HEK293 (cell line): ENCODE measurements at regions not wholly inside any gene's neighbourhood (a gene's known extent, or its start where the extent isn't known, plus 50 kb on each side); places are given as distances from the start of the nearest gene placed in this dataset.
A peak's percentile ranks its signal among the peaks of the same experiment; 100 is the strongest.

Source experiments
- CTCF ChIA-PET: fragments of 350-600 bp; formaldehyde crosslinking; extraction: SDS; loops from one replicate; lab custom pipeline; 2021; ENCODE audit warnings: antibody characterized with exemption; lab: Yijun Ruan, JAX
- POLR2A ChIA-PET: fragments of 300-600 bp; formaldehyde crosslinking; extraction: SDS; loops from one replicate; lab custom pipeline; 2020; ENCODE audit warnings: antibody characterized with exemption, inconsistent platforms; lab: Yijun Ruan, JAX
- H3K27ac ChIP-seq: fragments of 200-500 bp; sonication (Bioruptor generic); 2 replicates; pipeline ENCODE4 v1.5.1; 2014; ENCODE audit warnings: low read depth, low read length, control low read depth, inconsistent platforms; ENCODE audit errors: extremely low read depth
- H3K36me3 ChIP-seq, 2 experiments: fragments of 200-500 bp in 1 of 2; sonication (Bioruptor generic) in 1 of 2; 1 replicate in 1 of 2; 2 replicates in 1 of 2; pipeline ENCODE4 v1.5.1; 2014 to 2017; ENCODE audit warnings: inconsistent platforms in 2 of 2, low read length in 2 of 2; ENCODE audit not compliant: control insufficient read depth in 2 of 2, insufficient read depth in 1 of 2
- H3K4me1 ChIP-seq: fragments of 200-500 bp; sonication (Bioruptor generic); 2 replicates; pipeline ENCODE4 v1.5.1; 2014; ENCODE audit warnings: mild to moderate bottlenecking, low read length, inconsistent platforms; ENCODE audit not compliant: control insufficient read depth, insufficient read depth
- H3K4me3 ChIP-seq: 2 replicates; pipeline ENCODE4 v1.5.1; 2011; ENCODE audit warnings: low read depth, mild to moderate bottlenecking, control low read depth, low read length, moderate library complexity
- H3K9me3 ChIP-seq: fragments of 200-500 bp; sonication (Bioruptor generic); 2 replicates; pipeline ENCODE4 v1.5.1; 2014; ENCODE audit warnings: low read depth, low read length, inconsistent platforms; ENCODE audit not compliant: control insufficient read depth, insufficient read depth
- BCL11B ChIP-seq: fragments of 450-650 bp; formaldehyde crosslinking; IDR thresholded peaks from 2 replicates; pipeline ENCODE4 v1.5.1; 2016; ENCODE audit warnings: low read depth, missing biosample characterization, missing genetic modification characterization
- KLF1 ChIP-seq: fragments of 450-650 bp; formaldehyde crosslinking; IDR thresholded peaks from 2 replicates; pipeline ENCODE4 v1.5.1; 2016; ENCODE audit warnings: missing biosample characterization, missing genetic modification characterization
- OSR2 ChIP-seq: fragments of 450-650 bp; formaldehyde crosslinking; IDR thresholded peaks from 2 replicates; pipeline ENCODE4 v1.5.1; 2016; ENCODE audit warnings: missing biosample characterization, missing genetic modification characterization
- TRIM28 ChIP-seq: IDR thresholded peaks from 2 replicates; pipeline ENCODE4 v1.6.1; 2011; ENCODE audit warnings: low read length, control low read depth, borderline replicate concordance
- ZIC2 ChIP-seq: fragments of 450-650 bp; formaldehyde crosslinking; IDR thresholded peaks from 2 replicates; pipeline ENCODE4 v1.5.1; 2016; ENCODE audit warnings: missing biosample characterization, missing genetic modification characterization
- ZNF157 ChIP-seq: fragments of 450-650 bp; formaldehyde crosslinking; IDR thresholded peaks from 2 replicates; pipeline ENCODE4 v1.5.1; 2016; ENCODE audit warnings: missing biosample characterization, missing genetic modification characterization
- ZNF16 ChIP-seq: fragments of 450-650 bp; formaldehyde crosslinking; IDR thresholded peaks from 2 replicates; pipeline ENCODE4 v1.5.1; 2016; ENCODE audit warnings: low read depth, missing biosample characterization, missing genetic modification characterization
- ZNF292 ChIP-seq: fragments of 450-650 bp; formaldehyde crosslinking; IDR thresholded peaks from 2 replicates; pipeline ENCODE4 v1.5.1; 2016; ENCODE audit warnings: low read depth, missing biosample characterization, missing genetic modification characterization, borderline replicate concordance
- ZNF335 ChIP-seq: fragments of 450-650 bp; formaldehyde crosslinking; conservative IDR thresholded peaks from 2 replicates; pipeline ENCODE4 v1.5.1; 2016; ENCODE audit warnings: missing biosample characterization, missing genetic modification characterization
- ZNF529 ChIP-seq: fragments of 450-650 bp; formaldehyde crosslinking; IDR thresholded peaks from 2 replicates; pipeline ENCODE4 v1.5.1; 2017; ENCODE audit warnings: missing genetic modification characterization, missing biosample characterization; ENCODE audit not compliant: insufficient replicate concordance
- ZNF530 ChIP-seq: fragments of 450-650 bp; formaldehyde crosslinking; IDR thresholded peaks from 2 replicates; pipeline ENCODE4 v1.5.1; 2016; ENCODE audit warnings: low read depth, missing biosample characterization, missing genetic modification characterization
- ZNF571 ChIP-seq: fragments of 450-650 bp; formaldehyde crosslinking; IDR thresholded peaks from 2 replicates; pipeline ENCODE4 v1.5.0; 2017; ENCODE audit warnings: missing biosample characterization, missing genetic modification characterization
- ZNF660 ChIP-seq: fragments of 450-650 bp; IDR thresholded peaks from 2 replicates; pipeline ENCODE4 v1.5.1; 2018; ENCODE audit warnings: missing biosample characterization, mild to moderate bottlenecking, missing genetic modification characterization
- ZNF701 ChIP-seq: fragments of 450-650 bp; formaldehyde crosslinking; IDR thresholded peaks from 2 replicates; pipeline ENCODE4 v1.5.1; 2016; ENCODE audit warnings: missing biosample characterization, missing genetic modification characterization
- ZNF830 ChIP-seq: fragments of 450-650 bp; IDR thresholded peaks from 2 replicates; pipeline ENCODE4 v1.5.0; 2018; ENCODE audit warnings: missing biosample characterization, missing genetic modification characterization, low read depth, mild to moderate bottlenecking, moderate library complexity
- TF ChIP-seq, protein P1 (sequence below): fragments of 450-650 bp; formaldehyde crosslinking; IDR thresholded peaks from 2 replicates; pipeline ENCODE4 v1.5.1; 2016; ENCODE audit warnings: missing biosample characterization, missing genetic modification characterization, borderline replicate concordance
- TF ChIP-seq, protein P2 (sequence below): fragments of 450-650 bp; formaldehyde crosslinking; IDR thresholded peaks from 2 replicates; pipeline ENCODE4 v1.5.1; 2016; ENCODE audit warnings: missing biosample characterization, missing genetic modification characterization
- TF ChIP-seq, protein P3 (sequence below): fragments of 450-650 bp; formaldehyde crosslinking; conservative IDR thresholded peaks from 2 replicates; pipeline ENCODE4 v1.5.1; 2016; ENCODE audit warnings: low read depth, missing biosample characterization, missing genetic modification characterization

DNA sequence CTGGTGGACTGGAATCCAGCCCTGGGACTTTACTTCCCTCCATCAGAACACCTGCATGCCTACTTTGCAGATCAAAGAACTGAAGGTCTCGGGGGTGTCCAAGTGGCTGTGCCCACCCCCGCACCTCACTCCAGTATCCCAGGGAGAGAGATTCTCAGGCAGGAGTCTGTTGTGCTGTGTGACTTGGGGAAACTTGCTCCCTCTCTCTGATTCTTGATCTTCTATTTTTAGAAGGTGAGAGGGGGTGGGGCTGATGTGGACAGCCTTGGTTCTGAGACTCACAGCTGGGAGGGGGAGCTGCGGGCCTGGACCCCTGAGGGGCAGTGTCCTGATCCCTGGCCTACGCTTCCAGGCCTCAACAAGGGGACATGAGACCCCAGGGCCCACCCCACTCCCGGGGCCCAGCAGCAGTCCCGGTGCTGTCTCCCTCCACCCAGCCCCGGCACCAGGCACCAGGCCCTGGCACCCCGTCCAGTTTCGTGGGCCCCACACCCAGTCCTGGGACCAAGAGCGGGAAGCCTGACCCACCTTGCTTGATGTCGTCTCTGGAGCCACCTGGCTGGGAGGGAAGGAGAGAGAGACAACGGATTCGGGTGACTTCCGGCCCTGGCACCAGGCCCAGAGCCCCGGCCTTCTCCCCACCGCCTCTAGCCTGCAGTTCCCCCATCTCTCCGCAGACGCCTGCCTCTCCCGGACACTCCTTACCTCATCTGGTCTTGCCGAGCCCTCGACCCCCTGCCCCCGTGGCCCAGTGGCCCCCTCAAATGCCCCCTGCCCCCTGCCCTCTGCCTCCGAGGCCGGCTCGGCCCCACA, 74.0 kb upstream of the SPTLC1 start (continued):
- TF ChIP-seq ZNF701 (tag by site-specific recombination) (no peak), ZNF16 (tag by site-specific recombination) (no peak), OSR2 (tag by site-specific recombination) (no peak), ZNF571 (no peak), TRIM28 (no peak), ZNF529 (no peak), BCL11B (tag by site-specific recombination) (no peak), ZNF335 (tag by site-specific recombination) (no peak)
- TF ChIP-seq, protein P1, sequence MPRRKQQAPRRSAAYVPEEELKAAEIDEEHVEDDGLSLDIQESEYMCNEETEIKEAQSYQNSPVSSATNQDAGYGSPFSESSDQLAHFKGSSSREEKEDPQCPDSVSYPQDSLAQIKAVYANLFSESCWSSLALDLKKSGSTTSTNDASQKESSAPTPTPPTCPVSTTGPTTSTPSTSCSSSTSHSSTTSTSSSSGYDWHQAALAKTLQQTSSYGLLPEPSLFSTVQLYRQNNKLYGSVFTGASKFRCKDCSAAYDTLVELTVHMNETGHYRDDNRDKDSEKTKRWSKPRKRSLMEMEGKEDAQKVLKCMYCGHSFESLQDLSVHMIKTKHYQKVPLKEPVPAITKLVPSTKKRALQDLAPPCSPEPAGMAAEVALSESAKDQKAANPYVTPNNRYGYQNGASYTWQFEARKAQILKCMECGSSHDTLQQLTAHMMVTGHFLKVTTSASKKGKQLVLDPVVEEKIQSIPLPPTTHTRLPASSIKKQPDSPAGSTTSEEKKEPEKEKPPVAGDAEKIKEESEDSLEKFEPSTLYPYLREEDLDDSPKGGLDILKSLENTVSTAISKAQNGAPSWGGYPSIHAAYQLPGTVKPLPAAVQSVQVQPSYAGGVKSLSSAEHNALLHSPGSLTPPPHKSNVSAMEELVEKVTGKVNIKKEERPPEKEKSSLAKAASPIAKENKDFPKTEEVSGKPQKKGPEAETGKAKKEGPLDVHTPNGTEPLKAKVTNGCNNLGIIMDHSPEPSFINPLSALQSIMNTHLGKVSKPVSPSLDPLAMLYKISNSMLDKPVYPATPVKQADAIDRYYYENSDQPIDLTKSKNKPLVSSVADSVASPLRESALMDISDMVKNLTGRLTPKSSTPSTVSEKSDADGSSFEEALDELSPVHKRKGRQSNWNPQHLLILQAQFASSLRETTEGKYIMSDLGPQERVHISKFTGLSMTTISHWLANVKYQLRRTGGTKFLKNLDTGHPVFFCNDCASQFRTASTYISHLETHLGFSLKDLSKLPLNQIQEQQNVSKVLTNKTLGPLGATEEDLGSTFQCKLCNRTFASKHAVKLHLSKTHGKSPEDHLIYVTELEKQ (tag by site-specific recombination), result no peak

DNA sequence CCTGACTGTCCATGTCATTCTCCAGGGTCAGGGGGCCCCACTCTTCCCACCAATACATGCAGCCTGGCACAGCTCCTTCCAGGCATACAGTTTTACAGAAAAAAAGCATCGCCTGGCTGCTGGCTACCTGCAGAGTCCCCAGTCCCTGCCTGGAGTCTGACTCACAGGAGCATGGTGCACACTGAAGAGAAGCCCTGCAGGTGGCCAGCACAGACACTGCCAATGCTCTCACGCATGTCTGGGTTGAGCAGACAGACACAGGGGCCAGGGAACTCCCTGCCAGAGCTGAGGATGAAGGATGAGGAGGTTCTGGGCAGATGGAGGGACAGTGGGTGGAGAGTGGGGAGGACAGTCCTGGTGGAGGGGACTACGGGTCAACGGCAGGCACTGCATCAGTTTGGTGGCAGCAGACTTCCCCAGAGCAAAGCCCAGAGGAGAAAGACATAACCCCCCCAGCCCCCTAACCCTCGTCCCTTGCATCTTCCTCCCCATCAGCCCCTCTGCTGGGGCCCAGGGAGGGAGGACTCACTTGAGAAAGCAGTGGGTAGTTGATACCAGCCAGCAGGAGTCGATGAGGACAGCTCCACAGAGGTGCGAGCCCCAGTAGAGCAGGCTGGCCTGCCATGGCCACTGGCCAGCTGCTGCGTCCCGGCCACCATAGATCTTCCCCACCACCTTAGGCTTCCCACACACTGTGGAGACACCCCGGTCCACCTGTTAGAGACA, 72.9 kb upstream of the SPTLC1 start:
- Histone ChIP-seq H3K27ac (no peak overlapping the region), H3K4me3 (no peak overlapping the region), H3K9me3 (no peaks in the 10 kb centered on the region), H3K36me3 (no peaks in the 10 kb centered on the region), H3K4me1 (no peaks in the 10 kb centered on the region)
- ChIA-PET POLR2A (no interaction called here), CTCF (interaction anchor here (1.2 kb wide), 1 partner anchor 48 kb away, joined by 3 read pairs; no protein-coding TSS in a partner anchor)
- TF ChIP-seq ZIC2 (tag by site-specific recombination), result peak; percentile 88
- no peak for TF ChIP-seq ZNF292 (tag by site-specific recombination)
- TF ChIP-seq ZNF157 (tag by site-specific recombination), result no peak
- TF ChIP-seq KLF1 (tag by site-specific recombination), result no peak
- TF ChIP-seq, protein P2, sequence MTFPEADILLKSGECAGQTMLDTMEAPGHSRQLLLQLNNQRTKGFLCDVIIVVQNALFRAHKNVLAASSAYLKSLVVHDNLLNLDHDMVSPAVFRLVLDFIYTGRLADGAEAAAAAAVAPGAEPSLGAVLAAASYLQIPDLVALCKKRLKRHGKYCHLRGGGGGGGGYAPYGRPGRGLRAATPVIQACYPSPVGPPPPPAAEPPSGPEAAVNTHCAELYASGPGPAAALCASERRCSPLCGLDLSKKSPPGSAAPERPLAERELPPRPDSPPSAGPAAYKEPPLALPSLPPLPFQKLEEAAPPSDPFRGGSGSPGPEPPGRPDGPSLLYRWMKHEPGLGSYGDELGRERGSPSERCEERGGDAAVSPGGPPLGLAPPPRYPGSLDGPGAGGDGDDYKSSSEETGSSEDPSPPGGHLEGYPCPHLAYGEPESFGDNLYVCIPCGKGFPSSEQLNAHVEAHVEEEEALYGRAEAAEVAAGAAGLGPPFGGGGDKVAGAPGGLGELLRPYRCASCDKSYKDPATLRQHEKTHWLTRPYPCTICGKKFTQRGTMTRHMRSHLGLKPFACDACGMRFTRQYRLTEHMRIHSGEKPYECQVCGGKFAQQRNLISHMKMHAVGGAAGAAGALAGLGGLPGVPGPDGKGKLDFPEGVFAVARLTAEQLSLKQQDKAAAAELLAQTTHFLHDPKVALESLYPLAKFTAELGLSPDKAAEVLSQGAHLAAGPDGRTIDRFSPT (tag by site-specific recombination), result no peak

DNA sequence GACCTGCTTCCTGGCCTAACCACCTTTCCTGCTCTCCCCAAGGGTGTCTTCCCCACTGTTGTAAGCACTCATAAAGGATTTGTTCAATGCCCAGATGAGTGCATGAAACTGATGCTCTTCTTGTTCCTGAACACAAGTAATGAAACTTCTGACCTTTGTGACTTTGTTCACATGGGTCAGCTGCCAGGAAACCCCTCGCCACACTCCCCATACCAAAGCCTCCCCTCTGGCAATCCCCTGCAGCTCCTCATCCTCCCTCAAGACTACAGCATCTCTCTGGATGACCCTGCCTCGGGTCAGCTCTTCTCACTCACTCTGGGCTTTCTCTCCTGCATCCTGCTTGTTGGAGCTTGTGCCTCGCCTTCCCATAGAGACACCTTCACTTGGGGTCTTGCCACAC, 72.2 kb upstream of the SPTLC1 start:
- ChIA-PET POLR2A (no interaction called here), CTCF (interaction anchor here (1.2 to 1.5 kb wide), 2 partner anchors 26 to 47 kb away, joined by 3 to 4 read pairs; no protein-coding TSS in a partner anchor)
- no peaks in the 10 kb centered on the region for H3K9me3 ChIP-seq
- H3K4me1 ChIP-seq, result no peaks in the 10 kb centered on the region
- no peaks in the 10 kb centered on the region for H3K36me3 ChIP-seq
- no peak overlapping the region for H3K4me3 ChIP-seq
- H3K27ac ChIP-seq, result no peak overlapping the region
- no peak for TF ChIP-seq ZIC2 (tag by site-specific recombination)
- no peak for TF ChIP-seq ZNF830
- no peak for TF ChIP-seq ZNF660 (tag by site-specific recombination)
- TF ChIP-seq, protein P3, sequence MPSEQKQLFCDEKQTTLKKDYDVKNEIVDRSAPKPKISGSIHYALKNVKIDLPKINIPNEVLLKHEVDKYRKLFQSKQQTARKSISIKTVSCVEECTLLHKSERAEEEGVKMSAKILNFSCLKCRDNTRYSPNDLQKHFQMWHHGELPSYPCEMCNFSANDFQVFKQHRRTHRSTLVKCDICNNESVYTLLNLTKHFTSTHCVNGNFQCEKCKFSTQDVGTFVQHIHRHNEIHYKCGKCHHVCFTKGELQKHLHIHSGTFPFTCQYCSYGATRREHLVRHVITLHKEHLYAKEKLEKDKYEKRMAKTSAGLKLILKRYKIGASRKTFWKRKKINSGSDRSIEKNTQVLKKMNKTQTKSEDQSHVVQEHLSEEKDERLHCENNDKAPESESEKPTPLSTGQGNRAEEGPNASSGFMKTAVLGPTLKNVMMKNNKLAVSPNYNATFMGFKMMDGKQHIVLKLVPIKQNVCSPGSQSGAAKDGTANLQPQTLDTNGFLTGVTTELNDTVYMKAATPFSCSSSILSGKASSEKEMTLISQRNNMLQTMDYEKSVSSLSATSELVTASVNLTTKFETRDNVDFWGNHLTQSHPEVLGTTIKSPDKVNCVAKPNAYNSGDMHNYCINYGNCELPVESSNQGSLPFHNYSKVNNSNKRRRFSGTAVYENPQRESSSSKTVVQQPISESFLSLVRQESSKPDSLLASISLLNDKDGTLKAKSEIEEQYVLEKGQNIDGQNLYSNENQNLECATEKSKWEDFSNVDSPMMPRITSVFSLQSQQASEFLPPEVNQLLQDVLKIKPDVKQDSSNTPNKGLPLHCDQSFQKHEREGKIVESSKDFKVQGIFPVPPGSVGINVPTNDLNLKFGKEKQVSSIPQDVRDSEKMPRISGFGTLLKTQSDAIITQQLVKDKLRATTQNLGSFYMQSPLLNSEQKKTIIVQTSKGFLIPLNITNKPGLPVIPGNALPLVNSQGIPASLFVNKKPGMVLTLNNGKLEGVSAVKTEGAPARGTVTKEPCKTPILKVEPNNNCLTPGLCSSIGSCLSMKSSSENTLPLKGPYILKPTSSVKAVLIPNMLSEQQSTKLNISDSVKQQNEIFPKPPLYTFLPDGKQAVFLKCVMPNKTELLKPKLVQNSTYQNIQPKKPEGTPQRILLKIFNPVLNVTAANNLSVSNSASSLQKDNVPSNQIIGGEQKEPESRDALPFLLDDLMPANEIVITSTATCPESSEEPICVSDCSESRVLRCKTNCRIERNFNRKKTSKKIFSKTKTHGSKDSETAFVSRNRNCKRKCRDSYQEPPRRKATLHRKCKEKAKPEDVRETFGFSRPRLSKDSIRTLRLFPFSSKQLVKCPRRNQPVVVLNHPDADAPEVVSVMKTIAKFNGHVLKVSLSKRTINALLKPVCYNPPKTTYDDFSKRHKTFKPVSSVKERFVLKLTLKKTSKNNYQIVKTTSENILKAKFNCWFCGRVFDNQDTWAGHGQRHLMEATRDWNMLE, result no peak
- no peak for TF ChIP-seq ZNF530 (tag by site-specific recombination)
